SK-N-SH (cell line): ENCODE measurements at regions not wholly inside any gene's neighbourhood (a gene's known extent, or its start where the extent isn't known, plus 50 kb on each side); places are given as distances from the start of the nearest gene placed in this dataset.

Experiments
- CTCF ChIP-seq: fragments of 200-600 bp; sonication (generic); IDR thresholded peaks from 2 replicates; pipeline ENCODE4 v1.6.1; 2017; ENCODE audit warnings: antibody characterized with exemption, mild to moderate bottlenecking, moderate library complexity
- FOXM1 ChIP-seq: IDR thresholded peaks from 2 replicates; pipeline ENCODE4 v1.4.0; 2012; ENCODE audit warnings: low read depth, mild to moderate bottlenecking
- GABPA ChIP-seq: IDR thresholded peaks from 2 replicates; pipeline ENCODE4 v1.4.0; 2012; ENCODE audit warnings: low read depth, mild to moderate bottlenecking
- IRF3 ChIP-seq: fragments of 150-350 bp; IDR thresholded peaks from 2 replicates; pipeline ENCODE4 v1.6.1; 2016; ENCODE audit warnings: mild to moderate bottlenecking, low read depth, low read length
- JUND ChIP-seq: IDR thresholded peaks from 2 replicates; pipeline ENCODE4 v1.4.0; 2012
- MAX ChIP-seq: IDR thresholded peaks from 2 replicates; pipeline ENCODE4 v1.4.0; 2012; ENCODE audit warnings: low read depth
- NRF1 ChIP-seq: IDR thresholded peaks from 2 replicates; pipeline ENCODE4 v1.6.1; 2012; ENCODE audit warnings: low read depth, mild to moderate bottlenecking, low read length
- RAD21 ChIP-seq: IDR thresholded peaks from 2 replicates; pipeline ENCODE4 v1.6.1; 2012; ENCODE audit warnings: mild to moderate bottlenecking, low read length
- REST ChIP-seq: IDR thresholded peaks from 2 replicates; pipeline ENCODE4 v1.6.1; 2012; ENCODE audit warnings: mild to moderate bottlenecking, low read depth, low read length, moderate library complexity
- RXRA ChIP-seq: IDR thresholded peaks from 2 replicates; pipeline ENCODE4 v1.4.0; 2012; ENCODE audit warnings: low read depth, mild to moderate bottlenecking, borderline replicate concordance
- SMC3 ChIP-seq: IDR thresholded peaks from 2 replicates; pipeline ENCODE4 v1.6.1; 2012; ENCODE audit warnings: low read depth, low read length, improper control_type of control experiment
- USF2 ChIP-seq: fragments of 150-350 bp; IDR thresholded peaks from 2 replicates; pipeline ENCODE4 v1.6.1; 2017; ENCODE audit warnings: antibody characterized with exemption, low read length, low read depth, borderline replicate concordance
- YY1 ChIP-seq: IDR thresholded peaks from 2 replicates; pipeline ENCODE4 v1.4.0; 2012; ENCODE audit warnings: low read depth, mild to moderate bottlenecking

GRCh38 chr1:4602462-4603294 lies 51.7 kb upstream of the AJAP1 start:
- TF ChIP-seq IRF3 (no peak), JUND (no peak), MAX (no peak), USF2 (no peak), CTCF (no peak), REST (no peak), SMC3 (no peak), RAD21 (no peak), YY1 (no peak), GABPA (no peak), NRF1 (no peak), FOXM1 (no peak), RXRA (no peak)
